WERI-Rb-1 (cell line): ENCODE measurements at regions not wholly inside any gene's neighbourhood (a gene's known extent, or its start where the extent isn't known, plus 50 kb on each side); places are given as distances from the start of the nearest gene placed in this dataset.

Experiments used
- DNase-seq: peaks from one replicate; pipeline ENCODE4 v3.0.0-alpha.2; 2020
- H3K27ac ChIP-seq: fragments of 250-450 bp; sonication (Bioruptor Pico); 2 replicates; pipeline ENCODE4 v1.5.1; 2020; ENCODE audit warnings: mild to moderate bottlenecking, moderate library complexity
- H3K27me3 ChIP-seq: fragments of 250-450 bp; sonication (Bioruptor Pico); 2 replicates; pipeline ENCODE4 v1.5.1; 2021; ENCODE audit warnings: mild to moderate bottlenecking, low read depth, moderate library complexity; ENCODE audit not compliant: insufficient read depth, severe bottlenecking
- H3K36me3 ChIP-seq: fragments of 250-450 bp; sonication (Bioruptor Pico); 2 replicates; pipeline ENCODE4 v1.5.1; 2020; ENCODE audit warnings: mild to moderate bottlenecking, moderate library complexity
- H3K4me3 ChIP-seq: 2 replicates; pipeline ENCODE4 v1.5.1; 2011; ENCODE audit warnings: low read depth, mild to moderate bottlenecking, control low read depth, low read length
- H3K9me3 ChIP-seq: fragments of 250-450 bp; sonication (Bioruptor Pico); 2 replicates; pipeline ENCODE4 v1.5.1; 2021; ENCODE audit warnings: mild to moderate bottlenecking, moderate library complexity; ENCODE audit not compliant: severe bottlenecking
- TF ChIP-seq, protein P1 (sequence below): IDR thresholded peaks from 2 replicates; pipeline ENCODE4 v1.5.1; 2011; ENCODE audit warnings: low read depth, mild to moderate bottlenecking, control low read depth, inconsistent platforms, low read length

GRCh38 chr3:164883171-164883570 lies 195.1 kb downstream of the SI start:
- no peaks in the 10 kb centered on the region for H3K27me3 ChIP-seq
- H3K36me3 ChIP-seq, result no peaks in the 10 kb centered on the region

DNA sequence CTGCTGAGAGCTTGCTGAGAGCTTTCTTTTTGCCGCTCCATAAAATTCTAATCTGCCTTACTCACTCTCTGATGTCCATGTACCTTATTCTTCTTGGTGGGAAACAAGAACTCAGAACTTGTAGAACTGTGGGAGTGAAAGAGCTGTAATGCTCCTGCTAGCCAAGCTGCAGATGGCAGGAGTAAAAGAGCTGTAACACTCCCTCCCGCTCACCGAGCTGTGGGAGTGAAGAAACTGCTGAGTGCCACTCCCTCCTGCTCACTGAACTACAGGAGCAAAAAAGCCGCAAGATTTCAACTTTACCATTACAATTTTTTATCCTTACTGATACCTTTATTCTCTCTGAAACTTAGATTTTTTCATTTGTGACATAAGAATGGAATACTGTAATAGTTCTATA lies 199.1 kb downstream of the SI start:
- Histone ChIP-seq H3K9me3 (no peaks in the 10 kb centered on the region), H3K27me3 (no peaks in the 10 kb centered on the region), H3K27ac (no peak overlapping the region), H3K4me3 (no peak overlapping the region), H3K36me3 (no peaks in the 10 kb centered on the region)
- no peak for DNase-seq
- TF ChIP-seq, protein P1, sequence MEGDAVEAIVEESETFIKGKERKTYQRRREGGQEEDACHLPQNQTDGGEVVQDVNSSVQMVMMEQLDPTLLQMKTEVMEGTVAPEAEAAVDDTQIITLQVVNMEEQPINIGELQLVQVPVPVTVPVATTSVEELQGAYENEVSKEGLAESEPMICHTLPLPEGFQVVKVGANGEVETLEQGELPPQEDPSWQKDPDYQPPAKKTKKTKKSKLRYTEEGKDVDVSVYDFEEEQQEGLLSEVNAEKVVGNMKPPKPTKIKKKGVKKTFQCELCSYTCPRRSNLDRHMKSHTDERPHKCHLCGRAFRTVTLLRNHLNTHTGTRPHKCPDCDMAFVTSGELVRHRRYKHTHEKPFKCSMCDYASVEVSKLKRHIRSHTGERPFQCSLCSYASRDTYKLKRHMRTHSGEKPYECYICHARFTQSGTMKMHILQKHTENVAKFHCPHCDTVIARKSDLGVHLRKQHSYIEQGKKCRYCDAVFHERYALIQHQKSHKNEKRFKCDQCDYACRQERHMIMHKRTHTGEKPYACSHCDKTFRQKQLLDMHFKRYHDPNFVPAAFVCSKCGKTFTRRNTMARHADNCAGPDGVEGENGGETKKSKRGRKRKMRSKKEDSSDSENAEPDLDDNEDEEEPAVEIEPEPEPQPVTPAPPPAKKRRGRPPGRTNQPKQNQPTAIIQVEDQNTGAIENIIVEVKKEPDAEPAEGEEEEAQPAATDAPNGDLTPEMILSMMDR, result no peak

More at GRCh38 chr3:164883171-164883570, 195.1 kb downstream of the SI start:
- TF ChIP-seq, protein P1, result no peak
- no peak overlapping the region for H3K27ac ChIP-seq
- no peak for DNase-seq
- H3K9me3 ChIP-seq, result no peaks in the 10 kb centered on the region
- H3K4me3 ChIP-seq, result no peak overlapping the region

DNA sequence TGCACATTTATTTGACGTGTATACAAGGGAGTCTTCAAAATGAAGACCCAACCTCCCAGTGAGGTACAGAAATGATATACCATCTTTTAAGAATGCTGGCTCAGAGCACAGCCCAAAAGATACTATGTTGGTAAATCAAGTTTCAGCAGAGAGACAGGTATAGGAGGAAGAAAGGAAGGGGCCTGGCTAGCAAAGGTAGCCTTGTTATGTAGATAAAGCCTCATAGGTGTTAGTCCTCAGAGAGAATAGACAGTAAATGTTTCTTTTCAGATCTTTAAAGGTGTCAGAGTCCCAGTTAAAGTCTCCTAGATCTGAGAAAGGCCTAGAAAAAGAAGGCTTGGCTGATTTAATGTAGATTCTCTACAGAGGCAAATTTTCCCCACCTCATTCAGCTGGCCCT lies 213.8 kb downstream of the SI start:
- Histone ChIP-seq H3K9me3 (no peaks in the 10 kb centered on the region), H3K27me3 (no peaks in the 10 kb centered on the region), H3K27ac (no peak overlapping the region), H3K4me3 (no peak overlapping the region), H3K36me3 (no peaks in the 10 kb centered on the region)
- TF ChIP-seq, protein P1, result no peak
- no peak for DNase-seq

DNA sequence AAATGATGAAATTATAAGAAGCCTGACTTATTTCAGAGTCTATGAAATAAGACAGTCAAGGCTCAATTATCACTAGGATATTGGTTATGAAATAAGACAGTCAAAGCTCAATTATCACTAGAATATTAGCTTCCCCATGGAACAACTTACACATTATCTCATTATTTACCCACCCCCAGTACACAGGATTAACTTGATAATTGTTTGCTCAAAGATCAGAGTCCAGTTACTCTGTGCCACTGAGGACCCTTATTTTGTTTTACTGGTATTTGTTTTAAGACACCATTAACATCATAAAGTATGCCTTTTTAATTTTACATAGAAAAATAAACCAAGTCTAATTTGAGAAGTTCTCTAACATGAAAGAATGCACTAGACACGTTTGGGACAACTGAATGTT lies 225.4 kb downstream of the SI start:
- Histone ChIP-seq H3K27me3 (no peaks in the 10 kb centered on the region), H3K4me3 (no peak overlapping the region), H3K9me3 (no peaks in the 10 kb centered on the region), H3K27ac (no peak overlapping the region), H3K36me3 (no peaks in the 10 kb centered on the region)
- TF ChIP-seq, protein P1, result no peak
- DNase-seq, result no peak

GRCh38 chr3:164851905-164852304 lies 226.4 kb downstream of the SI start:
- H3K27me3 ChIP-seq, result no peaks in the 10 kb centered on the region
- no peaks in the 10 kb centered on the region for H3K9me3 ChIP-seq
- H3K27ac ChIP-seq, result no peak overlapping the region
- no peak overlapping the region for H3K4me3 ChIP-seq
- TF ChIP-seq, protein P1, result no peak
- DNase-seq, result no peak
- no peaks in the 10 kb centered on the region for H3K36me3 ChIP-seq

DNA sequence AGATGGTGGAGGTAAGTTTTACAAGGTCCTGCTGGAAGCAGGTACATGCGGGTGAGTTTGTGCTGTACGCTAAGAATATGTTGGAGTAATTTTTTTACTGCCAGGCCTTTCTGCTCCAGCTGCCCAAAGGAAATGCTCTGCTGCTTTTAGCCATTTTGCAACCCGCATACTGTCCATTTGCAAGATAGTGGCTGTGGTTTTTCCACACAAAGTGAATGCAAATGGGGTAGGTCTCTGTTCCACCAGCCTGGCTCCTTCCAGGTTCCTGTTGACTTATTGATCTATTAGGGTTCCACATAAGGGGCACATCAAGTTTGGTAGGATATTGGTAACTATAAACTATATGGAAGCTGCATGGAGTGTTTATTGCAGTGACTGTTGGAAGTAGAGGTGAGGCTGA lies 227.1 kb downstream of the SI start:
- H3K36me3 ChIP-seq, result no peaks in the 10 kb centered on the region
- H3K27me3 ChIP-seq, result no peaks in the 10 kb centered on the region
- H3K27ac ChIP-seq, result no peak overlapping the region
- TF ChIP-seq, protein P1, result no peak
- H3K9me3 ChIP-seq, result no peaks in the 10 kb centered on the region
- DNase-seq, result no peak
- no peak overlapping the region for H3K4me3 ChIP-seq
